ENCODE measurements at regions not wholly inside any gene's neighbourhood (a gene's known extent, or its start where the extent isn't known, plus 50 kb on each side); places are given as distances from the start of the nearest gene placed in this dataset.

GRCh38 chr20:2221921-2222320 is 73.9 kb upstream of the TGM3 start:
- no peak for TF ChIP-seq BHLHE40 (IDR thresholded peaks at IDR 0.05; ENCODE audit: borderline replicate concordance)
- no peak for TF ChIP-seq ELF4 (IDR thresholded peaks at IDR 0.05)
- TF ChIP-seq NFRKB (IDR thresholded peaks at IDR 0.05) = no peak
- TF ChIP-seq SP1 (IDR thresholded peaks at IDR 0.05) = no peak
- no peak for TF ChIP-seq TARDBP (IDR thresholded peaks at IDR 0.05)
- TF ChIP-seq ZNF384 (IDR thresholded peaks at IDR 0.05) = no peak
- no peak for TF ChIP-seq FOXM1 (IDR thresholded peaks at IDR 0.05; ENCODE audit: borderline replicate concordance)
- no peak for TF ChIP-seq FOXK2 (IDR thresholded peaks at IDR 0.05)
